ENCODE measurements at regions not wholly inside any gene's neighbourhood (a gene's known extent, or its start where the extent isn't known, plus 50 kb on each side); places are given as distances from the start of the nearest gene placed in this dataset.

DNA sequence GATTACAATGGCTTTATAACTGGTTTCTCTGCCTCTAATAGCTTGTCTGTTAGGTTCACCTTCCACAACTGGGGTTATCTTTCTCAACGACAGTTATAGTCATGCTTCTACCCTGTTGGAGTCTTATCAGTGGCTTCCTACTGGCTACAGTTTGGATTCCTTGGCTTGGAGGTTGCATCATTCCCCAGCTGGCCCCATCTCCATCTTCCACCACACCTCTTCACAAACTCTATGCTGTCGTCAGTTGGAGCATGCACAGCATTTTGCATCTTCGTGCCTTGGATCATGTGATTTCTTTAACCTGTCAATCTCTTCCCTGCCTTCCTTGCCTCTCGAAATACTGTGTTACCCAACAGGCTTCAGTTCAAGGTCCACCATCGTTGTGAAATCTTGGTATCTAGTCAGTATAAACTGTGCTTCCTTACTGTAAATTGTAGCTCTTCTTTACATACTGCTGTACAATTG is 316.3 kb upstream of the CXCR4 start (continued):
- no peak for TF ChIP-seq NONO (IDR thresholded peaks at IDR 0.05; ENCODE audit: low read depth in 2 of 2, low read length in 1 of 2)
- peak; percentile 78; the same call in 1 of the 2 replicates for TF ChIP-seq ZNF584 (CRISPR knock-in tag; IDR thresholded peaks at IDR 0.05; ENCODE audit: low read depth)
- no peak for TF ChIP-seq ZNF140 (CRISPR knock-in tag; IDR thresholded peaks at IDR 0.05)
- TF ChIP-seq HMGN3 (IDR thresholded peaks at IDR 0.05; ENCODE audit: borderline replicate concordance, extremely low read depth, insufficient read length, low read depth, low read length): no peak
- no peak for TF ChIP-seq TCF7 (IDR thresholded peaks at IDR 0.05; ENCODE audit: borderline replicate concordance)
- peak; percentile 46; the same call in 1 of the 2 replicates for TF ChIP-seq DMBX1 (CRISPR knock-in tag; IDR thresholded peaks at IDR 0.05; ENCODE audit: borderline replicate concordance)
- TF ChIP-seq ZSCAN29 (IDR thresholded peaks at IDR 0.05): no peak
- no peak for TF ChIP-seq MCM5 (IDR thresholded peaks at IDR 0.05; ENCODE audit: low read depth)
- TF ChIP-seq, protein P1, sequence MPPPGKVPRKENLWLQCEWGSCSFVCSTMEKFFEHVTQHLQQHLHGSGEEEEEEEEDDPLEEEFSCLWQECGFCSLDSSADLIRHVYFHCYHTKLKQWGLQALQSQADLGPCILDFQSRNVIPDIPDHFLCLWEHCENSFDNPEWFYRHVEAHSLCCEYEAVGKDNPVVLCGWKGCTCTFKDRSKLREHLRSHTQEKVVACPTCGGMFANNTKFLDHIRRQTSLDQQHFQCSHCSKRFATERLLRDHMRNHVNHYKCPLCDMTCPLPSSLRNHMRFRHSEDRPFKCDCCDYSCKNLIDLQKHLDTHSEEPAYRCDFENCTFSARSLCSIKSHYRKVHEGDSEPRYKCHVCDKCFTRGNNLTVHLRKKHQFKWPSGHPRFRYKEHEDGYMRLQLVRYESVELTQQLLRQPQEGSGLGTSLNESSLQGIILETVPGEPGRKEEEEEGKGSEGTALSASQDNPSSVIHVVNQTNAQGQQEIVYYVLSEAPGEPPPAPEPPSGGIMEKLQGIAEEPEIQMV (tag; conservative IDR thresholded peaks at IDR 0.05; ENCODE audit: low read depth): no peak
- TF ChIP-seq ZFP1 (CRISPR knock-in tag; IDR thresholded peaks at IDR 0.05): no peak
- TF ChIP-seq, protein P2, sequence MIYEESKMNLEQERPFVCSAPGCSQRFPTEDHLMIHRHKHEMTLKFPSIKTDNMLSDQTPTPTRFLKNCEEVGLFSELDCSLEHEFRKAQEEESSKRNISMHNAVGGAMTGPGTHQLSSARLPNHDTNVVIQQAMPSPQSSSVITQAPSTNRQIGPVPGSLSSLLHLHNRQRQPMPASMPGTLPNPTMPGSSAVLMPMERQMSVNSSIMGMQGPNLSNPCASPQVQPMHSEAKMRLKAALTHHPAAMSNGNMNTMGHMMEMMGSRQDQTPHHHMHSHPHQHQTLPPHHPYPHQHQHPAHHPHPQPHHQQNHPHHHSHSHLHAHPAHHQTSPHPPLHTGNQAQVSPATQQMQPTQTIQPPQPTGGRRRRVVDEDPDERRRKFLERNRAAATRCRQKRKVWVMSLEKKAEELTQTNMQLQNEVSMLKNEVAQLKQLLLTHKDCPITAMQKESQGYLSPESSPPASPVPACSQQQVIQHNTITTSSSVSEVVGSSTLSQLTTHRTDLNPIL (CRISPR knock-in tag; IDR thresholded peaks at IDR 0.05): no peak
- peak; percentile 39; the same call in 1 of the 2 replicates for TF ChIP-seq MYC (IDR thresholded peaks at IDR 0.05; ENCODE audit: low read depth, low read length)
- no peak for TF ChIP-seq MYC (CRISPR knock-in tag; IDR thresholded peaks at IDR 0.05; ENCODE audit: borderline replicate concordance, low read depth)
- no peak for TF ChIP-seq FOS (IDR thresholded peaks at IDR 0.05; ENCODE audit: extremely low read depth, insufficient read length)
- TF ChIP-seq, protein P3, sequence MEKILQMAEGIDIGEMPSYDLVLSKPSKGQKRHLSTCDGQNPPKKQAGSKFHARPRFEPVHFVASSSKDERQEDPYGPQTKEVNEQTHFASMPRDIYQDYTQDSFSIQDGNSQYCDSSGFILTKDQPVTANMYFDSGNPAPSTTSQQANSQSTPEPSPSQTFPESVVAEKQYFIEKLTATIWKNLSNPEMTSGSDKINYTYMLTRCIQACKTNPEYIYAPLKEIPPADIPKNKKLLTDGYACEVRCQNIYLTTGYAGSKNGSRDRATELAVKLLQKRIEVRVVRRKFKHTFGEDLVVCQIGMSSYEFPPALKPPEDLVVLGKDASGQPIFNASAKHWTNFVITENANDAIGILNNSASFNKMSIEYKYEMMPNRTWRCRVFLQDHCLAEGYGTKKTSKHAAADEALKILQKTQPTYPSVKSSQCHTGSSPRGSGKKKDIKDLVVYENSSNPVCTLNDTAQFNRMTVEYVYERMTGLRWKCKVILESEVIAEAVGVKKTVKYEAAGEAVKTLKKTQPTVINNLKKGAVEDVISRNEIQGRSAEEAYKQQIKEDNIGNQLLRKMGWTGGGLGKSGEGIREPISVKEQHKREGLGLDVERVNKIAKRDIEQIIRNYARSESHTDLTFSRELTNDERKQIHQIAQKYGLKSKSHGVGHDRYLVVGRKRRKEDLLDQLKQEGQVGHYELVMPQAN (IDR thresholded peaks at IDR 0.05; ENCODE audit: borderline replicate concordance): no peak
- TF ChIP-seq KDM2B (CRISPR knock-in tag; IDR thresholded peaks at IDR 0.05): no peak
- TF ChIP-seq SLC30A9 (CRISPR knock-in tag; IDR thresholded peaks at IDR 0.05): no peak
- TF ChIP-seq POLR2G (IDR thresholded peaks at IDR 0.05; ENCODE audit: low read depth, low read length): no peak
- no peak for TF ChIP-seq BRCA1 (IDR thresholded peaks at IDR 0.05)
- TF ChIP-seq BRCA1 (CRISPR knock-in tag; IDR thresholded peaks at IDR 0.05): no peak
- no peak for TF ChIP-seq ZBTB8A (IDR thresholded peaks at IDR 0.05; ENCODE audit: partially characterized antibody)
- TF ChIP-seq TAL1 (IDR thresholded peaks at IDR 0.05): peak; percentile 64
- no peak for TF ChIP-seq MEF2A (IDR thresholded peaks at IDR 0.05; ENCODE audit: control insufficient read depth, low read depth, low read length)
- no peak for TF ChIP-seq ZNF507 (tag; conservative IDR thresholded peaks at IDR 0.05)
- TF ChIP-seq CREM (IDR thresholded peaks at IDR 0.05; ENCODE audit: low read depth): peak; percentile 55
- TF ChIP-seq DPF2 (IDR thresholded peaks at IDR 0.05): no peak
- TF ChIP-seq ESRRA (IDR thresholded peaks at IDR 0.05; ENCODE audit: borderline replicate concordance, low read depth): peak; percentile 10; the same call in 1 of the 2 replicates
